ENCODE measurements at regions not wholly inside any gene's neighbourhood (a gene's known extent, or its start where the extent isn't known, plus 50 kb on each side); places are given as distances from the start of the nearest gene placed in this dataset.

- Histone ChIP-seq H3K27ac (no peak overlapping the region), H3K27me3 (no peaks in the 10 kb centered on the region), H3K4me1 (peaks cover 0 to 3% (median under 1%) of the 10 kb centered on the region in 4 donors), H3K36me3 (no peaks in the 10 kb centered on the region), H3K4me3 (no peak overlapping the region), H3K9me3 (no peaks in the 10 kb centered on the region)
- intact Hi-C loops (cut with DNase I; ENCODE audit: low total_unique reads): no loop called here
- WGBS, 2 donors (ENCODE audit: low coverage in 1 of 2): 80% methylated on average over 2 to 10 of the region's 10 CpGs
- DNase-seq: no peak
- TF ChIP-seq POLR2AphosphoS5 (IDR thresholded peaks at IDR 0.05): no peak
- TF ChIP-seq, protein P1, sequence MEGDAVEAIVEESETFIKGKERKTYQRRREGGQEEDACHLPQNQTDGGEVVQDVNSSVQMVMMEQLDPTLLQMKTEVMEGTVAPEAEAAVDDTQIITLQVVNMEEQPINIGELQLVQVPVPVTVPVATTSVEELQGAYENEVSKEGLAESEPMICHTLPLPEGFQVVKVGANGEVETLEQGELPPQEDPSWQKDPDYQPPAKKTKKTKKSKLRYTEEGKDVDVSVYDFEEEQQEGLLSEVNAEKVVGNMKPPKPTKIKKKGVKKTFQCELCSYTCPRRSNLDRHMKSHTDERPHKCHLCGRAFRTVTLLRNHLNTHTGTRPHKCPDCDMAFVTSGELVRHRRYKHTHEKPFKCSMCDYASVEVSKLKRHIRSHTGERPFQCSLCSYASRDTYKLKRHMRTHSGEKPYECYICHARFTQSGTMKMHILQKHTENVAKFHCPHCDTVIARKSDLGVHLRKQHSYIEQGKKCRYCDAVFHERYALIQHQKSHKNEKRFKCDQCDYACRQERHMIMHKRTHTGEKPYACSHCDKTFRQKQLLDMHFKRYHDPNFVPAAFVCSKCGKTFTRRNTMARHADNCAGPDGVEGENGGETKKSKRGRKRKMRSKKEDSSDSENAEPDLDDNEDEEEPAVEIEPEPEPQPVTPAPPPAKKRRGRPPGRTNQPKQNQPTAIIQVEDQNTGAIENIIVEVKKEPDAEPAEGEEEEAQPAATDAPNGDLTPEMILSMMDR (IDR thresholded peaks at IDR 0.05): no peak
- no peak for TF ChIP-seq POLR2A (IDR thresholded peaks at IDR 0.05)
- in situ Hi-C loops (cut with MboI; ENCODE audit: low pct_ligation_motif_present in 1 of 4, low pct_unique_long_range_greater_than_20kb in 1 of 4, low sequenced_read_pairs in 3 of 4): no loop called here
Observed at GRCh38 chr4:24668956-24669355, 84.6 kb upstream of the DHX15 start.

DNA sequence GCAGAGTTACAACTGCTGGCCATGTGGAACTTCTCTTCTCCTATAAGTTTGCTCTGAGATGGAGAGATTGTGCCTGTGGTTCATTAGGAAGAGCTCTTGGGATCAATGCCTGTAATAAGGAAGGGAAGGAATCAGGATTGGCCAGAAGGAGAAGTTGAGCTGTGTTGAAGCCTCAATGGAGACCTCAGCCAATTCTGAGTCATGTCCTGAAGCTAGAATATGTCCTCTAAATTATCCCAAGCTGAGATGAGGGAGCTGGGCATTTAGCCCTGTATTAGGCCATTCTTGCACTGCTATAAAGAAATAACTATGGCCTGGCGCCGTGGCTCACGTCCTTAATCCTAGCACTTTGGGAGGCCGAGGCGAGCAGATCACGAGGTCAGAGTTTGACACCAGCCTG is 85.4 kb upstream of the DHX15 start:
- no peaks in the 10 kb centered on the region for H3K9me3 ChIP-seq
- H3K27me3 ChIP-seq: no peaks in the 10 kb centered on the region
- TF ChIP-seq EP300 (IDR thresholded peaks at IDR 0.05; ENCODE audit: low read depth) (no peak), POLR2A (IDR thresholded peaks at IDR 0.05) (no peak), POLR2AphosphoS5 (IDR thresholded peaks at IDR 0.05) (no peak)
- TF ChIP-seq, protein P1 (IDR thresholded peaks at IDR 0.05): no peak
- H3K36me3 ChIP-seq: no peaks in the 10 kb centered on the region
- in situ Hi-C loops (cut with MboI; ENCODE audit: low pct_ligation_motif_present in 1 of 4, low pct_unique_long_range_greater_than_20kb in 1 of 4, low sequenced_read_pairs in 3 of 4): no loop called here
- WGBS, 2 donors (ENCODE audit: low coverage in 1 of 2): 77% methylated on average over 6 of the region's 6 CpGs; no CpG with 5 or more reads in 1 of the 2 donors
- no peak overlapping the region for H3K27ac ChIP-seq
- intact Hi-C loops (cut with DNase I; ENCODE audit: low total_unique reads): no loop called here
- H3K4me3 ChIP-seq: no peak overlapping the region
- H3K4me1 ChIP-seq: no peaks in the 10 kb centered on the region
- no peak for DNase-seq

GRCh38 chr4:24671849-24672248 is 87.5 kb upstream of the DHX15 start:
- H3K9me3 ChIP-seq: no peaks in the 10 kb centered on the region
- 82 to 91% methylated on average over 7 of the region's 7 CpGs for WGBS, 2 donors (ENCODE audit: low coverage in 1 of 2)
- no peak overlapping the region for H3K4me3 ChIP-seq
- intact Hi-C loops (cut with DNase I; ENCODE audit: low total_unique reads) (no loop called here), in situ Hi-C loops (cut with MboI; ENCODE audit: low pct_ligation_motif_present in 1 of 4, low pct_unique_long_range_greater_than_20kb in 1 of 4, low sequenced_read_pairs in 3 of 4) (no loop called here)
- no peaks in the 10 kb centered on the region for H3K36me3 ChIP-seq
- no peak for DNase-seq
- no peak for TF ChIP-seq POLR2AphosphoS5 (IDR thresholded peaks at IDR 0.05)
- TF ChIP-seq, protein P1 (IDR thresholded peaks at IDR 0.05): no peak
- no peak for TF ChIP-seq EP300 (IDR thresholded peaks at IDR 0.05; ENCODE audit: low read depth)
- H3K27me3 ChIP-seq: no peaks in the 10 kb centered on the region
- no peak overlapping the region for H3K27ac ChIP-seq
- H3K4me1 ChIP-seq: no peaks in the 10 kb centered on the region

DNA sequence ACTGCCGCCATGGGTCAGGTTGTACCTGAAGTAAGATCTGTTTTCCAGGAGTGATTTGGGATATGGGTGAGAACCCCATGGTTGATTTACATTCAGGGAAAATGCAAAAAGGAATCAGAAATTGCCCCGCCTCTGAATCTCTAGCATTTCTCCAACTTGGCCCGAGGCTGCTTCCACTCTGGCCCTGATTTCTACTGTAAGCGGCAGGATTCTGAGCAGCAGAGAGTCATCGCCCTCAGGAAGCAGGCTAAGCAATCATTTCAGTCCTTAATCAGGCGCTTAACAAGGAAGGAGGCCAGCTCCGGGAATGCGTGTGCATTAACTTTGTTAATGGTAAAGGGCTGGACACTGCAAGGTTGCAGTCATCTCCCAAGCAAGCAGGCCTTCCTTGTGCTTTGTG is 88.5 kb upstream of the DHX15 start:
- TF ChIP-seq, protein P1 (IDR thresholded peaks at IDR 0.05): no peak
- no peak for TF ChIP-seq POLR2A (IDR thresholded peaks at IDR 0.05)
- TF ChIP-seq POLR2AphosphoS5 (IDR thresholded peaks at IDR 0.05): no peak
- no peak for TF ChIP-seq EP300 (IDR thresholded peaks at IDR 0.05; ENCODE audit: low read depth)
- Histone ChIP-seq H3K4me3 (no peak overlapping the region), H3K36me3 (no peaks in the 10 kb centered on the region), H3K27ac (no peak overlapping the region), H3K4me1 (no peaks in the 10 kb centered on the region), H3K9me3 (no peaks in the 10 kb centered on the region), H3K27me3 (no peaks in the 10 kb centered on the region)
- intact Hi-C loops (cut with DNase I; ENCODE audit: low total_unique reads) (no loop called here), in situ Hi-C loops (cut with MboI; ENCODE audit: low pct_ligation_motif_present in 1 of 4, low pct_unique_long_range_greater_than_20kb in 1 of 4, low sequenced_read_pairs in 3 of 4) (no loop called here)
- WGBS, 2 donors (ENCODE audit: low coverage in 1 of 2): 84 to 100% methylated on average over 1 to 8 of the region's 8 CpGs
- DNase-seq: no peak

All from transverse colon (tissue), 4 donors.